ENCODE measurements at regions not wholly inside any gene's neighbourhood (a gene's known extent, or its start where the extent isn't known, plus 50 kb on each side); places are given as distances from the start of the nearest gene placed in this dataset.
A peak's percentile ranks its signal among the peaks of the same experiment; 100 is the strongest.

GRCh38 chr6:150806790-150807189 lies 58.7 kb upstream of the MTHFD1L start:
- no peaks in the 10 kb centered on the region for H3K9me3 Mint-ChIP-seq (ENCODE audit: unreplicated experiment)
- Histone ChIP-seq H3K36me3 (ENCODE audit: insufficient read depth, low read length) (no peaks in the 10 kb centered on the region), H3K9me3 (ENCODE audit: insufficient read depth, low read depth, low read length) (no peaks in the 10 kb centered on the region), H3K27me3 (ENCODE audit: insufficient read depth, low read length) (no peaks in the 10 kb centered on the region), H3K4me2 (ENCODE audit: low read length) (no peak overlapping the region), H3K4me3 (ENCODE audit: insufficient read depth, low read depth, low read length) (no peak overlapping the region), H2AFZ (ENCODE audit: low read depth, low read length) (no peak overlapping the region), H3K4me1 (ENCODE audit: insufficient read depth, low read length) (no peaks in the 10 kb centered on the region), H3K27ac (ENCODE audit: low read depth, low read length) (no peak overlapping the region), H3K79me2 (ENCODE audit: insufficient read depth, low read length) (no peaks in the 10 kb centered on the region), H4K20me1 (ENCODE audit: insufficient read depth, low read length) (no peaks in the 10 kb centered on the region), H3K9ac (ENCODE audit: low read length) (no peak overlapping the region)
- no peak for DNase-seq (ENCODE audit: low read depth)
- H3K27me3 Mint-ChIP-seq (ENCODE audit: low read depth, unreplicated experiment), result no peaks in the 10 kb centered on the region
- peaks cover 14% of the 10 kb centered on the region for H3K36me3 Mint-ChIP-seq (ENCODE audit: low read depth, unreplicated experiment)
- no peak for FAIRE-seq
- no peaks in the 10 kb centered on the region for H3K4me1 Mint-ChIP-seq (ENCODE audit: low read depth, unreplicated experiment)
- TF ChIP-seq CTCF (IDR thresholded peaks at IDR 0.05; ENCODE audit: insufficient read depth, low read depth, low read length), result no peak
- TF ChIP-seq EZH2 (IDR thresholded peaks at IDR 0.05; ENCODE audit: insufficient read depth, low read length), result no peak
- no peak overlapping the region for H3K27ac Mint-ChIP-seq (ENCODE audit: unreplicated experiment)
- no peak overlapping the region for H3K4me3 Mint-ChIP-seq (ENCODE audit: unreplicated experiment)

- DNase-seq (ENCODE audit: low read depth) (peak; percentile 70), FAIRE-seq (no peak)
- H4K20me1 ChIP-seq (ENCODE audit: insufficient read depth, low read length), result no peaks in the 10 kb centered on the region
- TF ChIP-seq EZH2 (IDR thresholded peaks at IDR 0.05; ENCODE audit: insufficient read depth, low read length), result no peak
- peak overlapping the region; percentile 48 for H3K9ac ChIP-seq (ENCODE audit: low read length)
- no peak overlapping the region for H3K4me3 ChIP-seq (ENCODE audit: insufficient read depth, low read depth, low read length)
- H3K27me3 Mint-ChIP-seq (ENCODE audit: low read depth, unreplicated experiment), result no peaks in the 10 kb centered on the region
- H3K9me3 Mint-ChIP-seq (ENCODE audit: unreplicated experiment), result no peaks in the 10 kb centered on the region
- peak overlapping the region; percentile 55 for H3K4me2 ChIP-seq (ENCODE audit: low read length)
- no peaks in the 10 kb centered on the region for H3K79me2 ChIP-seq (ENCODE audit: insufficient read depth, low read length)
- peak overlapping the region; percentile 15 for H3K4me3 Mint-ChIP-seq (ENCODE audit: unreplicated experiment)
- peak overlapping the region; percentile 44 for H3K27ac ChIP-seq (ENCODE audit: low read depth, low read length)
- H3K27me3 ChIP-seq (ENCODE audit: insufficient read depth, low read length), result no peaks in the 10 kb centered on the region
- H3K9me3 ChIP-seq (ENCODE audit: insufficient read depth, low read depth, low read length), result no peaks in the 10 kb centered on the region
- H3K4me1 ChIP-seq (ENCODE audit: insufficient read depth, low read length), result peaks cover 15% of the 10 kb centered on the region
- no peaks in the 10 kb centered on the region for H3K36me3 ChIP-seq (ENCODE audit: insufficient read depth, low read length)
- H2AFZ ChIP-seq (ENCODE audit: low read depth, low read length), result no peak overlapping the region
- H3K4me1 Mint-ChIP-seq (ENCODE audit: low read depth, unreplicated experiment), result peaks cover 14% of the 10 kb centered on the region
- H3K27ac Mint-ChIP-seq (ENCODE audit: unreplicated experiment), result peak overlapping the region; percentile 36
- peaks cover 15% of the 10 kb centered on the region for H3K36me3 Mint-ChIP-seq (ENCODE audit: low read depth, unreplicated experiment)
These were observed 52.0 kb upstream of the MTHFD1L start for GRCh38 chr6:150813319-150813992.

DNA sequence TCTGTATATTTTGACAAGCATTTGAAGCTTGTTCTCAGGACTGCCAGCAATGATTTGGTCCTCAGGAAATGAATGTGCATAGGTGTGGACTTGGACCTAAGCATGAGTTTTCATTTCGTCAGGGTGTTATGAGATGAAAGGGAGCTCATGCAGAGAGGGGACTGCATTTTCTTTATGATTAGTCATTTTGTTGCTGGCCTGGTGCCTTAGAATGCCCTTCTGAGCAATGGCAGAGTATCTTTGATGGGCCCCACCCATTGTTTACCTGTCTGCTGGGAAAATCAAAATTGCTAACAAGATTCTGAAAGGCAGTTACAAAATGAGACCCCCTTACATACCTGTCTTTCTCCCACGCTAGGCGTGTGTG lies 51.5 kb upstream of the MTHFD1L start:
- H2AFZ ChIP-seq (ENCODE audit: low read depth, low read length), result no peak overlapping the region
- no peaks in the 10 kb centered on the region for H3K27me3 ChIP-seq (ENCODE audit: insufficient read depth, low read length)
- H3K9ac ChIP-seq (ENCODE audit: low read length), result peak overlapping the region; percentile 48
- no peaks in the 10 kb centered on the region for H3K79me2 ChIP-seq (ENCODE audit: insufficient read depth, low read length)
- no peaks in the 10 kb centered on the region for H4K20me1 ChIP-seq (ENCODE audit: insufficient read depth, low read length)
- H3K36me3 ChIP-seq (ENCODE audit: insufficient read depth, low read length), result no peaks in the 10 kb centered on the region
- peaks cover 14% of the 10 kb centered on the region for H3K4me1 Mint-ChIP-seq (ENCODE audit: low read depth, unreplicated experiment)
- TF ChIP-seq EZH2 (IDR thresholded peaks at IDR 0.05; ENCODE audit: insufficient read depth, low read length) (no peak), CTCF (IDR thresholded peaks at IDR 0.05; ENCODE audit: insufficient read depth, low read depth, low read length) (no peak)
- peaks cover 13% of the 10 kb centered on the region for H3K36me3 Mint-ChIP-seq (ENCODE audit: low read depth, unreplicated experiment)
- H3K27ac ChIP-seq (ENCODE audit: low read depth, low read length), result peak overlapping the region; percentile 46
- no peaks in the 10 kb centered on the region for H3K9me3 Mint-ChIP-seq (ENCODE audit: unreplicated experiment)
- H3K27me3 Mint-ChIP-seq (ENCODE audit: low read depth, unreplicated experiment), result no peaks in the 10 kb centered on the region
- H3K9me3 ChIP-seq (ENCODE audit: insufficient read depth, low read depth, low read length), result no peaks in the 10 kb centered on the region
- H3K27ac Mint-ChIP-seq (ENCODE audit: unreplicated experiment), result peak overlapping the region; percentile 36
- H3K4me3 ChIP-seq (ENCODE audit: insufficient read depth, low read depth, low read length), result no peak overlapping the region
- peak overlapping the region; percentile 55 for H3K4me2 ChIP-seq (ENCODE audit: low read length)
- peaks cover 15% of the 10 kb centered on the region for H3K4me1 ChIP-seq (ENCODE audit: insufficient read depth, low read length)
- FAIRE-seq (peak; percentile 29), DNase-seq (ENCODE audit: low read depth) (peak; percentile 56)
- peak overlapping the region; percentile 15 for H3K4me3 Mint-ChIP-seq (ENCODE audit: unreplicated experiment)
